ENCODE measurements at regions not wholly inside any gene's neighbourhood (a gene's known extent, or its start where the extent isn't known, plus 50 kb on each side); places are given as distances from the start of the nearest gene placed in this dataset.
A peak's percentile ranks its signal among the peaks of the same experiment; 100 is the strongest.

DNA sequence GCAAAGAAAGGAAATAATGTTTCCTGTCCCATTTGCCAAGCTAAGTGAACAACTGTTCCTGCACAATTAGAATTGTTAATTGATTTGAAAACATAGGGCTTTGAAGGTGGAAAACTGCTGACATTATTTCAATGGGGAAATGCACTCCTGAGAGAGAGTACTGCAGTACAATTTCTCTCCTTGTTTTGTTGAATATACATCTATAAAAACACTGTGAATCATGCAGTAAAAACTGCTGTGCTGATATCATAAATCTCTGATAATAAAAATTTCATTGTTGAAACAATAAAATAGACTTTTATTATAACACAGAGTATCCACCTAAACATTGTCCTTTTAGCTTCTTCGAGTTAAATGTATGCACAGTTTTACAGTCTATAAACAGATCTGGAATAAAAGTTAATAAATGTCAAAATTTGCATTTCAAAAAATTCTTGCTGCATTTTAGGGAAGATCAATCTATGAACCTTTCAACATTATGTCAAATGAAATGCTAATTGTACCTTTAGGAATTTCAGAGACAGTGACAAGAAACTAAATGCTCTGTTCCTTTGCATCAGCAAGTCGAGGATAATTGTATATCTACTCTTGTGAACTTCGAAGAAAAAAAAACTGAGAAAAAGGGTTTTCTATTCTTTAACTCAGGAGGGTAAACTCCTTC is 328.2 kb upstream of the DACH1 start:
- ATAC-seq: no peak
- no peaks in the 10 kb centered on the region for H3K27me3 ChIP-seq
- H3K4me1 ChIP-seq: no peaks in the 10 kb centered on the region
- no peak overlapping the region for H3K27ac ChIP-seq
- no peak overlapping the region for H3K4me3 ChIP-seq
- no peaks in the 10 kb centered on the region for H3K9me3 ChIP-seq
- WGBS, 4 donors: 79 to 85% (median 84%) methylated on average over 3 of the region's 3 CpGs
- H3K36me3 ChIP-seq: no peaks in the 10 kb centered on the region
- DNase-seq: no peak
- no peak for TF ChIP-seq POLR2A (IDR thresholded peaks at IDR 0.05)
- TF ChIP-seq, protein P1, sequence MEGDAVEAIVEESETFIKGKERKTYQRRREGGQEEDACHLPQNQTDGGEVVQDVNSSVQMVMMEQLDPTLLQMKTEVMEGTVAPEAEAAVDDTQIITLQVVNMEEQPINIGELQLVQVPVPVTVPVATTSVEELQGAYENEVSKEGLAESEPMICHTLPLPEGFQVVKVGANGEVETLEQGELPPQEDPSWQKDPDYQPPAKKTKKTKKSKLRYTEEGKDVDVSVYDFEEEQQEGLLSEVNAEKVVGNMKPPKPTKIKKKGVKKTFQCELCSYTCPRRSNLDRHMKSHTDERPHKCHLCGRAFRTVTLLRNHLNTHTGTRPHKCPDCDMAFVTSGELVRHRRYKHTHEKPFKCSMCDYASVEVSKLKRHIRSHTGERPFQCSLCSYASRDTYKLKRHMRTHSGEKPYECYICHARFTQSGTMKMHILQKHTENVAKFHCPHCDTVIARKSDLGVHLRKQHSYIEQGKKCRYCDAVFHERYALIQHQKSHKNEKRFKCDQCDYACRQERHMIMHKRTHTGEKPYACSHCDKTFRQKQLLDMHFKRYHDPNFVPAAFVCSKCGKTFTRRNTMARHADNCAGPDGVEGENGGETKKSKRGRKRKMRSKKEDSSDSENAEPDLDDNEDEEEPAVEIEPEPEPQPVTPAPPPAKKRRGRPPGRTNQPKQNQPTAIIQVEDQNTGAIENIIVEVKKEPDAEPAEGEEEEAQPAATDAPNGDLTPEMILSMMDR (IDR thresholded peaks at IDR 0.05): no peak
- intact Hi-C loops (cut with DNase I): no loop called here

DNA sequence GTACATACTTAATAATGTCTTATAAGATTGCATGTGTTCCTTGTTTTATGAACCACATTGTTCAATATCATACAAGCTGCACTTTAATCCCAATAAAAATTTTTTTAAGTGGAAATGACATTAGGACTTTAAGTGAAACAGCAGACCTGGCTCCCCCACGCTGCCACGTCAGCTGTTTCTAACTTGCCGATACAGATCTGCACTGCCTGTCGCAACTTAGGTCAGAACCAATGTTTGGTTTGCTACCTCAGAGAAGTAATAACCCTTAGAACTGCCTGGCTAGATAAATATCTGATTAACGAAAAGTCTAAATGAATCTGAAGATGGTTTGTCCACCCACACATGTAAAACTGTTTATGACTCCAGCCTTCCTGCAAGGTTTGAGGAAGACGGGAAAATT is 327.5 kb upstream of the DACH1 start:
- no peaks in the 10 kb centered on the region for H3K4me1 ChIP-seq
- WGBS, 4 donors: 53 to 65% (median 61%) methylated on average over 6 of the region's 6 CpGs
- no peaks in the 10 kb centered on the region for H3K36me3 ChIP-seq
- TF ChIP-seq, protein P1 (IDR thresholded peaks at IDR 0.05): no peak
- TF ChIP-seq POLR2A (IDR thresholded peaks at IDR 0.05): no peak
- intact Hi-C loops (cut with DNase I): no loop called here
- no peaks in the 10 kb centered on the region for H3K9me3 ChIP-seq
- H3K27me3 ChIP-seq: no peaks in the 10 kb centered on the region
- peak in 1 of 5 donors; percentile 22 for DNase-seq
- no peak for ATAC-seq
- no peak overlapping the region for H3K4me3 ChIP-seq
- no peak overlapping the region for H3K27ac ChIP-seq

DNA sequence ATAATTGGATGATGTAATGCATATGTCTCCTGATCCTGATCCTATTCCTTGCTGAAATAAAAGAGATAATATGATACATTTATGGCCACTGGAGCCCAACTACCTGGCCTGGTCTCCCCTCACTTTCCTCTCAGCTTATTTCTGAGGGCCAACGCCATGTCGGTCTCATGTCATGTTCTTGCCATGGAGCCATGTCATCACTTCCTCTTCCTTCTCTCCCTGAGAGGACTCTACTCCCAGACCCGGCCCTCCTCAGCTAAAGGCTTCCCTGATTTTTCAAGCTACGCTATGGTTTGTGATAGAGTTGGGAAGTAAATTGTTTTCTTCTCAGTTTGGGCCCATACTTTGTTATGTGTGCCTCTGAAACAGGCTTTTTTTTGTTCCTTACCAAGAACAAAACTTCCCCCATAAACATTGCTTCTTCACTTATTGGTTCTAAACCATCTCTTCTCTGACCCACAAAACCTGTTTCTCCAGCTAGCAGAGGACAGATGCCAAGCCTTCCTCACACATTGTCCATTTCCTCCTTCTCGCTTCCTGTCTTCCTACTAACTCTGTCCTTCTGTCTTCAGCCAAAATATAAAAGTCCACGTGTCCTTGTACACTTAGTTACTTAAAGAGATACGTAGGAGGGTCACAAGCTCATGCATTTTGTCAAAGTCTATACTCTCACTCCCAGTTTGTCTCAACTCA is 319.9 kb upstream of the DACH1 start:
- Histone ChIP-seq H3K27me3 (no peaks in the 10 kb centered on the region), H3K9me3 (no peaks in the 10 kb centered on the region), H3K4me3 (no peak overlapping the region), H3K36me3 (no peaks in the 10 kb centered on the region), H3K4me1 (no peaks in the 10 kb centered on the region), H3K27ac (no peak overlapping the region)
- ATAC-seq: no peak
- intact Hi-C loops (cut with DNase I): no loop called here
- WGBS, 4 donors: 39 to 56% (median 46%) methylated on average over 7 of the region's 7 CpGs
- no peak for DNase-seq
- TF ChIP-seq POLR2A (IDR thresholded peaks at IDR 0.05): no peak

DNA sequence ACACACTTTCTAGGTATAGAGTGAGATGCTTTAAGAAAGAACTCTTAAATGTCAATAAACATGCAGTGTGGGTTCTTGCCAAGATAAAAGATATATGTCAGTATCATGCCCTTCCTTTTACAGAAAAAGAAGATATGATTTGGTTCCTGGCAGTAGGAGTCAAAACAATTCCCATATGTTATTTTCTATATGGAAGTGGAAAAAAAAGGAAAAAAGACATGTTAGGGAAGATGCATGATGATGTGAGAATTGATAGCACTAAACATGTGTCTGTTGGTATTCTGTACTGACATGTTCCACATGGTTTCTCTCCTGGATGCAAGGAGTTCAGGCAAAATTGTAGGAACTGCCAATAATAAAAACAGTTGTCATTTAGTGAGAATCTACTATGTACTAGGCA is 318.8 kb upstream of the DACH1 start:
- Histone ChIP-seq H3K4me1 (no peaks in the 10 kb centered on the region), H3K27ac (no peak overlapping the region), H3K36me3 (no peaks in the 10 kb centered on the region), H3K27me3 (no peaks in the 10 kb centered on the region), H3K4me3 (no peak overlapping the region), H3K9me3 (no peaks in the 10 kb centered on the region)
- DNase-seq: no peak
- TF ChIP-seq, protein P1 (IDR thresholded peaks at IDR 0.05): no peak
- no peak for TF ChIP-seq POLR2A (IDR thresholded peaks at IDR 0.05)
- no peak for ATAC-seq
- intact Hi-C loops (cut with DNase I): no loop called here

All from heart left ventricle (tissue), 16 donors.